ENCODE measurements at regions not wholly inside any gene's neighbourhood (a gene's known extent, or its start where the extent isn't known, plus 50 kb on each side); places are given as distances from the start of the nearest gene placed in this dataset.
A peak's percentile ranks its signal among the peaks of the same experiment; 100 is the strongest.

DNA sequence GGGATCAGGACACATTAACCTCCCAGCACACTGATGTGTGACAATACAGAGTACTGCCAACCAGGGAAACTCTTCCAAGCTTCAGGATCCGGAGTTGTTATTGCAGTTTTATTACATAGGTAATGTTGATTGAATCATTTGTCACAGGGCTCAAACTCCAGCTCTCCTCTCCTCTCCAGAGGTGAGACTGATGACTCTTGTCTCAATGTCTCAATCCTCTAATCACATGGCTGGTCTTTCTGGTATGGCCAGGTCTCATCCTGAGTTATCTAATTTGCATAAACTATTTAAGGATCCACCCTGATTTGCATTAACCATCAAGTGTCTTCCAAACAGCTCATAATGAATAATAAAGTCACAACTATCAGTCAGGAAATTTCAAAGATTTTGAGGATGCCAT is 522.6 kb upstream of the PCDH9 start:
- Histone ChIP-seq H3K9me3 (ENCODE audit: insufficient read depth, low read length) (0 out of 2 replicates have a peak, but pooled peaks cover 3% of the 10 kb centered on the region), H3K9me2 (replicated peaks; ENCODE audit: insufficient read depth, low read length) (no peaks in the 10 kb centered on the region), H3K79me2 (ENCODE audit: insufficient read depth, low read length) (no peaks in the 10 kb centered on the region), H3K36me3 (ENCODE audit: low read length) (no peaks in the 10 kb centered on the region), H3K4me2 (ENCODE audit: low read depth, low read length, poor library complexity, severe bottlenecking) (no peak overlapping the region), H3K9ac (ENCODE audit: low read length) (no peak overlapping the region), H3K4me3 (ENCODE audit: insufficient read depth, low read length, poor library complexity, severe bottlenecking) (no peak overlapping the region), H3K27me3 (ENCODE audit: low read length) (no peaks in the 10 kb centered on the region), H3K27ac (ENCODE audit: low read depth, low read length) (no peak overlapping the region), H3F3A (ENCODE audit: insufficient read depth) (no peaks in the 10 kb centered on the region), H2AFZ (ENCODE audit: low read depth, low read length, severe bottlenecking) (no peak overlapping the region), H4K20me1 (ENCODE audit: low read depth, low read length) (no peaks in the 10 kb centered on the region)
- TF ChIP-seq EZH2phosphoT487 (conservative IDR thresholded peaks at IDR 0.05; ENCODE audit: low read length) = no peak
- TF ChIP-seq, protein P1, sequence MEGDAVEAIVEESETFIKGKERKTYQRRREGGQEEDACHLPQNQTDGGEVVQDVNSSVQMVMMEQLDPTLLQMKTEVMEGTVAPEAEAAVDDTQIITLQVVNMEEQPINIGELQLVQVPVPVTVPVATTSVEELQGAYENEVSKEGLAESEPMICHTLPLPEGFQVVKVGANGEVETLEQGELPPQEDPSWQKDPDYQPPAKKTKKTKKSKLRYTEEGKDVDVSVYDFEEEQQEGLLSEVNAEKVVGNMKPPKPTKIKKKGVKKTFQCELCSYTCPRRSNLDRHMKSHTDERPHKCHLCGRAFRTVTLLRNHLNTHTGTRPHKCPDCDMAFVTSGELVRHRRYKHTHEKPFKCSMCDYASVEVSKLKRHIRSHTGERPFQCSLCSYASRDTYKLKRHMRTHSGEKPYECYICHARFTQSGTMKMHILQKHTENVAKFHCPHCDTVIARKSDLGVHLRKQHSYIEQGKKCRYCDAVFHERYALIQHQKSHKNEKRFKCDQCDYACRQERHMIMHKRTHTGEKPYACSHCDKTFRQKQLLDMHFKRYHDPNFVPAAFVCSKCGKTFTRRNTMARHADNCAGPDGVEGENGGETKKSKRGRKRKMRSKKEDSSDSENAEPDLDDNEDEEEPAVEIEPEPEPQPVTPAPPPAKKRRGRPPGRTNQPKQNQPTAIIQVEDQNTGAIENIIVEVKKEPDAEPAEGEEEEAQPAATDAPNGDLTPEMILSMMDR (IDR thresholded peaks at IDR 0.05; ENCODE audit: insufficient read depth, low read length, poor library complexity, severe bottlenecking) = no peak

DNA sequence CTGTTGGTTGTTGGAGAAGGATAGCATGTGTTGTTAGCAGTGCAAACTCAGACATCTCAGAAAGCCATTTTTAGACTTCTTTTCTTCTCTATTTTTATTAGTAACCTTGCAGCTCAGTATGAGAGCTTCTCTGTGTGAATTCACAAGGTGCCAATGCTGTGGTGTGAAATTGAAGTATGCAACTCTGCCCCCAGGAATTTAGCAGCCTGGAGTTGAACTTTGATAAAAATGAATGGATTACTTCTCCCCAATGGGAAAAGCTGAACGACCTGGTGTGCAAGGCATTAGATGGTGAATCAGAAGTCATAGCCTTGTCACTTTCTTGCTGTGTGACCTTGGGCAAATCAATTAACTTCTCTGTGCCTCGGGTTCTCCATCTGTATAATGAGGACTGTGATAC is 512.3 kb upstream of the PCDH9 start:
- H3K79me2 ChIP-seq (ENCODE audit: insufficient read depth, low read length) = no peaks in the 10 kb centered on the region
- H3K4me3 ChIP-seq (ENCODE audit: insufficient read depth, low read length, poor library complexity, severe bottlenecking) = no peak overlapping the region
- H3K9me3 ChIP-seq (ENCODE audit: insufficient read depth, low read length) = no peaks in the 10 kb centered on the region
- no peak for TF ChIP-seq EZH2phosphoT487 (conservative IDR thresholded peaks at IDR 0.05; ENCODE audit: low read length)
- TF ChIP-seq, protein P1 (IDR thresholded peaks at IDR 0.05; ENCODE audit: insufficient read depth, low read length, poor library complexity, severe bottlenecking) = no peak
- no peak overlapping the region for H3K27ac ChIP-seq (ENCODE audit: low read depth, low read length)
- H3F3A ChIP-seq (ENCODE audit: insufficient read depth) = no peaks in the 10 kb centered on the region
- H3K9ac ChIP-seq (ENCODE audit: low read length) = no peak overlapping the region
- H3K36me3 ChIP-seq (ENCODE audit: low read length) = no peaks in the 10 kb centered on the region
- H4K20me1 ChIP-seq (ENCODE audit: low read depth, low read length) = no peaks in the 10 kb centered on the region
- no peaks in the 10 kb centered on the region for H3K9me2 ChIP-seq (replicated peaks; ENCODE audit: insufficient read depth, low read length)
- no peaks in the 10 kb centered on the region for H3K27me3 ChIP-seq (ENCODE audit: low read length)
- H3K4me2 ChIP-seq (ENCODE audit: low read depth, low read length, poor library complexity, severe bottlenecking) = peak overlapping the region; percentile 5
- peak overlapping the region; percentile 82 for H2AFZ ChIP-seq (ENCODE audit: low read depth, low read length, severe bottlenecking)

DNA sequence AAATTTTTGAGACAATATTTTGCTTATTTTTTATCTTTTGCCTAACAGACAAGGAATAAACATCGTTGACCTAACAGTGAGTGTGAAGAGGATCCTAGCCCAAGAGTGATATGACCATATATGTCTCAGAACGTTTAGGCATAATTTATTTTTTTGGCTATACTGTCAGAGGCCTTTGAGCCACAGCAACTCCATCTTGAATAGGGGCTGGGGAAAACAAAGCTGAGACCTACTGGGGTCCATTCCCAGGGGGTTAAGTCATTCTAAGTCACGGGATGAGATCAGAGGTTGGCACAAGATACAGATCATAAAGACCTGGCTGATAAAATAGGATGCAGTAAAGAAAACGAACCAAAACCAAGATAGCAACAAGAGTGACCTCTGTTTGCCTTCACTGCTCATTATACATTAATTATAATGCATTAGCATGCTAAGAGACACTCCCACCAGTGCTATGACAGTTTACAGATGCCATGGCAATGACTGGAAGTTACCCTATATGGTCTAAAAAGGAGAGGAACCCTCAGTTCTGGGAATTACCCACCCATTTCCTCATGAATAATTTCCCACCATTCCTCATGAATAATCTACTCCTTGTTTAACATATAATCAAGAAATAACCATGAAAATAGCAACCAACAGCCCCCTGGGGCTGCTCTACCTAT is 510.9 kb upstream of the PCDH9 start:
- Histone ChIP-seq H3K9me2 (replicated peaks; ENCODE audit: insufficient read depth, low read length) (no peaks in the 10 kb centered on the region), H3K4me2 (ENCODE audit: low read depth, low read length, poor library complexity, severe bottlenecking) (peak overlapping the region; percentile 5), H3K9ac (ENCODE audit: low read length) (no peak overlapping the region), H3K36me3 (ENCODE audit: low read length) (no peaks in the 10 kb centered on the region), H3K79me2 (ENCODE audit: insufficient read depth, low read length) (no peaks in the 10 kb centered on the region), H3K27me3 (ENCODE audit: low read length) (no peaks in the 10 kb centered on the region), H4K20me1 (ENCODE audit: low read depth, low read length) (no peaks in the 10 kb centered on the region), H3F3A (ENCODE audit: insufficient read depth) (no peaks in the 10 kb centered on the region), H3K27ac (ENCODE audit: low read depth, low read length) (no peak overlapping the region), H3K4me3 (ENCODE audit: insufficient read depth, low read length, poor library complexity, severe bottlenecking) (no peak overlapping the region), H3K9me3 (ENCODE audit: insufficient read depth, low read length) (no peaks in the 10 kb centered on the region), H2AFZ (ENCODE audit: low read depth, low read length, severe bottlenecking) (peak overlapping the region; percentile 82)
- TF ChIP-seq, protein P1 (IDR thresholded peaks at IDR 0.05; ENCODE audit: insufficient read depth, low read length, poor library complexity, severe bottlenecking) = no peak
- no peak for TF ChIP-seq EZH2phosphoT487 (conservative IDR thresholded peaks at IDR 0.05; ENCODE audit: low read length)
